ENCODE measurements at regions not wholly inside any gene's neighbourhood (a gene's known extent, or its start where the extent isn't known, plus 50 kb on each side); places are given as distances from the start of the nearest gene placed in this dataset.

DNA sequence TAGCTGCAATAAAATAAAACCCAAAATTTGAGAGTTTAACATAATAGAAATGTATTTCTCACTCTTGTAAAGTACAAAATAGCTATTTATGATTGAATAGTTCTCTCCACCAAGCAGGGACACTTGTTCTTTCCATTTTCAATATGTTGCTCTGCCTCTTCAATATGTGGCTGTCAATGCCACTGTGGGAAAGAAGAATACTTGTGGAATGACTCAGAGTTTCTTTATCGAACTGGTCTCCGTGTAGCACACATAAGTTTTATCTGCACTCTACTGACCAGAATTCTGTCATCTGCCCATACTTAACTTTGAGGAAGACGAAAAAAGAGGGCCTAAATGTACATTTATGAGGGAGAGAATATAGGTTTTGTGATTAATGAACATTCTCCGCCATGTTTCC lies 256.9 kb downstream of the ATXN7L3B start:
- intact Hi-C loops (cut with micrococcal nuclease) = no loop called here

DNA sequence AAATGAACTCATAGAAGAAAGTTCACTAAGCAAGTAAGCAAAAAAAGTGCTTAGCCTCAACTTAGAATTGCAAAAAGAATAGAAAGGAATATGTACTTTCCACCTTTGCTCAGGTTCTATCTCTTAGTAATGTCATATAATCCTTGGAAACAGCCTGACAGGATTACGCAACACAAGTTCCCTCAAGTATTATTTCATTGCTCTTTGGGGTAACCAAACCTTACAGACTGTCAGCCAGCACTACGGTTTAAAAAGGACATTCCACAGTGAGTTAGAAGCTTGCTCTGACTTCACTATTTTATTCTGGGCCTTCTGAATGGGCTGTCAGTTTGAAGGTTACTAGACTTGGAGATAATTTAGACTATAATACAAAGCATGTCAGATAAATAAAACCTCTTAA lies 264.0 kb downstream of the ATXN7L3B start:
- intact Hi-C loops (cut with micrococcal nuclease) = no loop called here

GRCh38 chr12:74816398-74817175 lies 279.0 kb downstream of the ATXN7L3B start:
- intact Hi-C loops (cut with micrococcal nuclease) = no loop called here

- intact Hi-C loops (cut with micrococcal nuclease) = no loop called here
Measured at GRCh38 chr12:74817499-74817898, 279.9 kb downstream of the ATXN7L3B start.

DNA sequence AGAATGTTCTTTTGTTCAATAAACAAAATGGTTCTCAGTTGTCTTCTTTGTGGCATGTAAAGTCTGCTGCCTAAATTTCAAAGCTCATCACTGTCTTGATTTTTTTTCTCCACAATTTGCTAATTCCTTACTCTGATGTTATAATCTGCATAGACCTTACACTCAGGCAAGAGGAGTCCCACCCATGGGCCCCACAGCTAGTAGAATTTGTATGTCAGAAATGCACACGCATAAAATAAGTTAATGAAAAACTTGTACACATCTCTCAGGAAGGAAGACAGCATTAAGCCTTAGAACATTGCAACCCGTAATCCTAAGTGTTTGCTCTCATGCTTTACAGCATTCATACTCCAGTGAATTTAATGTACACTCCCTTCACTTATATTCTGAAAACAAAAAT lies 280.8 kb downstream of the ATXN7L3B start:
- intact Hi-C loops (cut with micrococcal nuclease) = no loop called here

DNA sequence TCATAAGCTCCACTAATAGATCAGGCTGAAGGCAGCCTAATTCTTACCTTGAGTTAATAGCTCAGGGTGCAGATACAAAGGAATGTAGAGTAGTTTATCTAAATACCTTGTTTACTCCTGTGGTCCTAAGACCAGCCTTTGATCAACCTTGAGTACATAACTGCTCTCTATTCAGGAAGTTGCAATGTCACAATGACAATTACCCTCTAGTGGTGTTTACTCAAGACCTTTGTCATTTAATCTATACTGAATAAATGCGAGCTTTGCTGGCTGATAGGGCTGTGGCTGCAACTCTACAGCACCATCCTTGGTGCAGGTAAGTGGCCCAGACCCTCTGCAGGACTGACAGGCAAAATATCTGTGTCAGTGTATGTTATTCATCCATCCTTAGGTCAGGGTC lies 282.7 kb downstream of the ATXN7L3B start:
- intact Hi-C loops (cut with micrococcal nuclease) = no loop called here

DNA sequence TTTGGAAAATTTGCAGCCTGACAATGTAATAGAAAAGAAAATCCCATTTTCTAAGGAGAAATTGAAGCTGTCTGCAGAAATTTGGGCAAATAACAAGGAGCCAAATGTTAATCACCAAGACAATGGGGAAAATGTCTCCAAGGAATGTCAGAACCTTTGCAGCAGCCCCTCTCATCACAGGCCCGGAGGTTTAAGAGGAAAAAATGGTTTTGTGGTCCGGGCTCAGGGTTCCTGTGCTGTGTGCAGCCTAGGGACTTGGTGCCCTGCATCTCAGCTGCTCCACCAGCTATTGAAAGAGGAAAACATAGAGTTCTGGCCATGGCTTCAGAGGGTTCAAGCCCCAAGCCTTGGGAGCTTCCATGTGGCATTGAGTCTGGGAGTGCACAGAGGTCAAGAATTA lies 298.9 kb downstream of the ATXN7L3B start:
- intact Hi-C loops (cut with micrococcal nuclease) = no loop called here

GRCh38 chr12:74846116-74846515 lies 308.5 kb downstream of the ATXN7L3B start:
- intact Hi-C loops (cut with micrococcal nuclease) = no loop called here

- intact Hi-C loops (cut with micrococcal nuclease) = no loop called here
Measured at GRCh38 chr12:74847169-74847568, 309.5 kb downstream of the ATXN7L3B start.

- intact Hi-C loops (cut with micrococcal nuclease) = no loop called here
Measured at GRCh38 chr12:74848006-74848405, 310.4 kb downstream of the ATXN7L3B start.

GRCh38 chr12:74849801-74850200 lies 312.2 kb downstream of the ATXN7L3B start:
- intact Hi-C loops (cut with micrococcal nuclease) = no loop called here

- intact Hi-C loops (cut with micrococcal nuclease) = no loop called here
Measured at GRCh38 chr12:74871817-74872216, 334.2 kb downstream of the ATXN7L3B start.

GRCh38 chr12:74885775-74886174 lies 323.9 kb downstream of the KCNC2 start:
- intact Hi-C loops (cut with micrococcal nuclease) = no loop called here

DNA sequence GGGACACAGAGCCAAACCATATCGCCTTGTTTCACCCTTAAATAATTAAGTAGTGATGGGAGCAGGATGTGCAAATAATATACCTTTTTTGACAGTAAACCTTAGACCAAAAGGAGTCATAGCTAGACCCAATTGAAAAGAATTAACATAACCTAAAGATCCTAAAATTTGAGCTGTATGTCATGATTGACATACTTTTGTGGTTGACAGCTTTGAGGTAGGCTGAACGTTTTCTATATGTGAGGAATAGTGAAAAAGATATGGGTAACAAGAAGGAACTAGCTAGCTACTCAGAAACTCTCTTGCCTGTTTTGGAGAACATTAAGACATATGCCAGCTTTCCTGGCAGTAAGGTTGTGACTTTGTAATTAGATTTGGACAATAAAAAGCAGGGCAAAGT lies 320.6 kb downstream of the KCNC2 start:
- intact Hi-C loops (cut with micrococcal nuclease) = no loop called here

DNA sequence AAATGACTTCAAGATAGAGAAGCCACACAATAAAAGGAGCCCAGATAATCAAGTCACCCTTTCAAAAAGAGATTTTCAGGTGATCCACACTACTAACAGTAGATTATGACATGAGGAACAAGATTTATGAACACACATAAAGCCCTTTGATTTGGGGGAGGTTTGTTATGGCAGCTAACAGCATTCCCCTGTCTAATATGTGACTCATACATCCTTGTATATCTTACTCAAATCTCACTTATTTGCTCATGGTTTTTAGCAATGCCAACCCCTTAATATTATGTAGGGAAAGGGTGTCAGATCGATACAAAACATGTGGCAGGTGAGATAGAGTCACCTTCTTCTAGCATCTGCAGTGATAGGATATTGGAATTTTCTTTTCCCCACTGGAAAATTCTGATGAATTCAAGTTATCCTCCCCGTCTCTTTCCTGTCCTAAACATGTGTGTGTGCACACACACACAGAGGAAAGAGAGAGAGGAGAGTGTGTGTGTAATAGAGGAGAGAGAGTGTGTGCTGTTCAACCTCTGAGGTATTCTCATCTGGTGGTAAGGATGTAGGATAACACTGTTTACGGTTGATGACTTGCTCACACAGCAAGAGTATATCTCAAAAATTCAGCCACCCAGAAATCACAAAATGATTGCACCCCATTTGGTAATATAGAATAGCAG lies 319.9 kb downstream of the KCNC2 start:
- intact Hi-C loops (cut with micrococcal nuclease) = no loop called here

DNA sequence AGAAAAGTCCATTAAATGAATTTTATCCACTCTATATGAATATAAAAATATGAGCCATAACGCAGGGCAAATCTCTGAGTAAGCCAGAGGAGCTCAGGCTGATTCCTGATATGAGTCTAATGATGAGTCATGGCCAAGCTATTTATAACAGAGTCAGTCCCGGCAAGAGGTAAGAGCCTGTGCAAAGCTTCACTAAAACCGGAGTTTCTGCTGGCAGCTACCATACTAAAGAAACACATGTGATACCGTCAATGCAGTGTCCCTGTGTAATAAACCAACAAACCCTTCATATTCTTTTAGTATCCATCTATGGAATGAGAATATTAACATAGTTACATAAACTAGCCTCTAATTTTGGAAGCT lies 319.4 kb downstream of the KCNC2 start:
- intact Hi-C loops (cut with micrococcal nuclease) = no loop called here

- intact Hi-C loops (cut with micrococcal nuclease) = no loop called here
Measured at GRCh38 chr12:74891083-74891668, 318.5 kb downstream of the KCNC2 start.

DNA sequence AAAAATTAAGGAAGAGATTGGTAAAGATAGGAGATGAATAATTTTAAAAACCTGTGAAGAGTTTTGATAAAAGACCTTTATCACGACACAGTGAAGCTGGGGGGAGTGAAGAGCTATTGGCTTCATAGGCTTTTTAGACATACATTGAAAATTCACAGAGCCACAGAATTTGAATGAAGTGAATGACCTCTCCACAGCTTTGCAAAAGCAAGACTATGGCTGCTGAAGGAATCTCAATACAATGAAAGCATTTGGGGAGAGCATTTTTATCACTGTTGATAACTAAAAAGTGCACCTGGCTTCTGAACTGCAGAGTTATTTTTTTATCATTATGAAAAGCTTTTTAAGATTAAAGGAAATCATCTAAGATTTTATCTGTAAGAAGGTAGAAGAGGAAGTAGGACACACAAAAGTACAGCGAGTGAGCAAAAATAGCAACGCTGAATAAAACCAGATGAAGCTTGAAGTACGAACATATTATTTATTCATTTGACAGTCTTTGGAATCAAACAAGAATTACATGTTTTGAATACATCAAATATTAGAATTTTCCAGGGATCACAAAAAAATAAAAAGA lies 317.5 kb downstream of the KCNC2 start:
- intact Hi-C loops (cut with micrococcal nuclease) = no loop called here

GRCh38 chr12:74896186-74896585 lies 313.5 kb downstream of the KCNC2 start:
- intact Hi-C loops (cut with micrococcal nuclease) = no loop called here

DNA sequence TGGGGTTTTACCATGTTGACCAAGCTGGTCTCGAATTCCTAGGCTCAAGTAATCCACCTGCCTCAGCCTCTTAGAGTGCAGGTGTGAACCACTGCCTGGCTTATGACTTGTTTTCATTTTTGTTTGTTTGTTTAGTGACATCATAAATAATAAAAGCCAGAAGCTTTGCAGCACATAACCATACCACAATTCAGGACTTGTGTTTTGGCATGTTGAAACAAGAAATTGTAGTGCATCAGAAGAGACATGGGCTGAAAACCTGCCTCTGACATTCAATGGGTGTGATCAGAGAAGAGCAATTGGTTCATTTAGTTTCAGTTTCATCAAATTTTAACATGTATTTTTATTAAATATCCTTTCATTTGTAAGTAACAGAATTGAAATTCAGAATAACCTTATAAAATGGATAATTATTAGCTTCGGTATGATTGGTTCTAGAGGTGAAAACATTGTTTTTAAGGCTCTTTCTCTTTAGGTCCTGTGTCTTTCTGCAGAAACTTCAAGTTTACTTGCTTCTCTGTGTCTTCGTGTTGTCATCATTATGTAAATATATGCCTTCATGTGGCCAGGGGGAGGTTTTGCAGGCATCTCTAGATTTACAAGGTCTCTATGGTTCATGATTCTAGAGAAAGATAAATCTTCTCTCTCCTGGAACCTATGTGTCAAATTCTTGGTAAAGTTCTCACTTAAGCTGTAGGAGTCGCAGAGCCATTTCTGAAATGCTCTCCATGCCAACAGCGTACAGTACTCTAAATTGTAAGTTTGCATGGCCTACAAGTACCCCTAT lies 312.0 kb downstream of the KCNC2 start:
- intact Hi-C loops (cut with micrococcal nuclease) = no loop called here

- intact Hi-C loops (cut with micrococcal nuclease) = no loop called here
Measured at GRCh38 chr12:74899031-74899829, 310.4 kb downstream of the KCNC2 start.
